ENCODE measurements at regions not wholly inside any gene's neighbourhood (a gene's known extent, or its start where the extent isn't known, plus 50 kb on each side); places are given as distances from the start of the nearest gene placed in this dataset.

DNA sequence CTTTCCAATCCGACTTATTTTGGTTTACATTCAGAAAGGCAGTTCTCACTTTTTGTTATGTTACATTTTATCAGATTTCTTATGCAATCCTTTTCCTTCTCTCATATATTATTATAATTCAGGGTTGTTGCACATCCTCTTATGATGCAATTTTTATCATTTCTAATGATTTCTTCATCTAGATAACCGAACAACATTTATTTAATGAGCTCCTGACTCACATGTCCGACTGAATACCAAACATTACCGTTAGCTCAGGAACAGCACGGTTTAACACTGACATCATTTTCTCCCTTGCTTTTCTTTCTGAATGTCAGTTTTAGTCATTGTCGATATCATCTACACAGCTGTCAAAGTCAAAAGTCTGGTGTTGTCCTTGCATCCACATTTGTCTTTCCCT is 199.2 kb downstream of the BCHE start:
- in situ Hi-C loops (cut with HindIII; ENCODE audit: low sequenced_read_pairs): no loop called here
- no peak overlapping the region for H3K4me3 ChIP-seq (ENCODE audit: low read depth, low read length)
- TF ChIP-seq, protein P1, sequence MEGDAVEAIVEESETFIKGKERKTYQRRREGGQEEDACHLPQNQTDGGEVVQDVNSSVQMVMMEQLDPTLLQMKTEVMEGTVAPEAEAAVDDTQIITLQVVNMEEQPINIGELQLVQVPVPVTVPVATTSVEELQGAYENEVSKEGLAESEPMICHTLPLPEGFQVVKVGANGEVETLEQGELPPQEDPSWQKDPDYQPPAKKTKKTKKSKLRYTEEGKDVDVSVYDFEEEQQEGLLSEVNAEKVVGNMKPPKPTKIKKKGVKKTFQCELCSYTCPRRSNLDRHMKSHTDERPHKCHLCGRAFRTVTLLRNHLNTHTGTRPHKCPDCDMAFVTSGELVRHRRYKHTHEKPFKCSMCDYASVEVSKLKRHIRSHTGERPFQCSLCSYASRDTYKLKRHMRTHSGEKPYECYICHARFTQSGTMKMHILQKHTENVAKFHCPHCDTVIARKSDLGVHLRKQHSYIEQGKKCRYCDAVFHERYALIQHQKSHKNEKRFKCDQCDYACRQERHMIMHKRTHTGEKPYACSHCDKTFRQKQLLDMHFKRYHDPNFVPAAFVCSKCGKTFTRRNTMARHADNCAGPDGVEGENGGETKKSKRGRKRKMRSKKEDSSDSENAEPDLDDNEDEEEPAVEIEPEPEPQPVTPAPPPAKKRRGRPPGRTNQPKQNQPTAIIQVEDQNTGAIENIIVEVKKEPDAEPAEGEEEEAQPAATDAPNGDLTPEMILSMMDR (IDR thresholded peaks at IDR 0.05; ENCODE audit: low read depth, low read length, missing control alignments): no peak
- DNase-seq (ENCODE audit: low read depth): no peak

DNA sequence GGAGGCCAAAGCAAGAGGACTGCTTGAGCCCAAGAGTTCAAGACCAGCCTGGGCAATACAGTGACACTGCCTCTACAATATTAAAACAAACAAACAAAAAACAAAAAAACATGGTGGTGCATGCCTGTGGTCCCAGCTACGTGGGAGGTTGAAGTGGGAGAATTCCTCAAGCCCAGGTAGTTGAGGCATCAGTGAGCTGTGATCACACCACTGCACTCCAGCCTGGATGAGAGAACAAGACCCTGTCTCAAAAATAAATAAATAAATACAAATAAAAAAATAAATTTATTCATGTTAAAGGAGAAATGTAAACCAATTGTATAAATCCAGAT is 200.6 kb downstream of the BCHE start:
- no peak overlapping the region for H3K4me3 ChIP-seq (ENCODE audit: low read depth, low read length)
- TF ChIP-seq, protein P1 (IDR thresholded peaks at IDR 0.05; ENCODE audit: low read depth, low read length, missing control alignments): no peak
- no peak for DNase-seq (ENCODE audit: low read depth)
- in situ Hi-C loops (cut with HindIII; ENCODE audit: low sequenced_read_pairs): no loop called here

DNA sequence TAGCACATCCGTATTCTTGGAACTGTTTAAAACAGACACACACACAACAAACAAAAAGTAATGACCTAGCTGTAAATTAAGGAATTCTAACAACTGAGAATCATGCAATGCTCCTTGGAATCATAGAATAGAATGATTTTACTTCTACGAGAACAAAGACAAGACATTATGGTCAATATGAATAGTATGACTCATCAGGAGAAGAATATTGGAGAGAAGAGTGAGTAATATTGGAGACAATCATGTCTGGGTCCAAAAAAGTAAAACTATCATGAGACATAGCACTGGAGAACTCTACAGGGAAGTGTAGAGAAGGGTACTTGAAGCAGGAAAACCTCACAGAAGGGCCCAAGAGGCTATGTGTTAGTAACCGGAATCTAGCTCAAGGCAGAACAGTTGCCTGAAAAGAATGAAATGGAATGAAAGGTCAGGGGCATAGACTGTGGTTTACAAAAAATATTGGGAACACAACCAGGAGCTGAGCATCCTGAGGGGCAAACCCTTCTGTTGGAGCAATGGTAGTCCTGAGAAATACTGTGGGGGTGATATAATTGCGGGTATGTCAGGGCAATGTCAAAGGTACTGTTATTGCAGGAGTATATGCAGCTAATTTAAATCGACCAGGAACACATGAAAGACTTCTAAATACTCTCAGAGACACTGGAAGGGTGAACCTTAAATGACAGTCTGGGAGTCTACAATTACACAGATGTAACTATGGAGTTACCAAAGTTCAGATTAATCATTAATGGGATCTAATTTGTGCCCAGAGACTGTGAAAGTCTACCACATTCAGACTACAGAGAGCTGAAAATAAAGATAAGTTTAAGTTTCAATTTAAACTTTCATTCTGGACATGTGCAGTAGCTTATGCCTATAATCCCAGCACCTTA is 201.2 kb downstream of the BCHE start:
- DNase-seq (ENCODE audit: low read depth): no peak
- in situ Hi-C loops (cut with HindIII; ENCODE audit: low sequenced_read_pairs): no loop called here
- no peak overlapping the region for H3K4me3 ChIP-seq (ENCODE audit: low read depth, low read length)
- TF ChIP-seq, protein P1 (IDR thresholded peaks at IDR 0.05; ENCODE audit: low read depth, low read length, missing control alignments): no peak

DNA sequence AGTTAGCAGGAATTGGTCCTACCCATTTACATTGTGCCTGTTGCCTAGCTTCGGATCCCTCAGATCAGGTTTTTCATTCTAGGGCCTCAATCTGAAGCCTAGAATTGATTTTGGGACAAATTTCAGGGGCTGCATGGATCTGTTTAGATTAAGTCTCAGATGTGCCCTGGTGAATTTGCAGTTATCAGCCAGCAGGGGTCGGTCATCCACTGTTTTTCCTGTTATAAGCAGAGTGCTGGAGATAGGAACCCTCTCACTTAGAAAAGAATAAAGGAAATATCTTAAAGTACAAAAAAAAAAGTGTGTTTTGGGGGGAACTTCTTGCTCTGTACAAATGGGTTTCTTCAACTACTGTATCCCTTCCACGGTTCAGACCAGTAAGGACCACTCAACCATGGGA is 212.5 kb downstream of the BCHE start:
- no peak overlapping the region for H3K4me3 ChIP-seq (ENCODE audit: low read depth, low read length)
- in situ Hi-C loops (cut with HindIII; ENCODE audit: low sequenced_read_pairs): no loop called here
- DNase-seq (ENCODE audit: low read depth): no peak
- TF ChIP-seq, protein P1 (IDR thresholded peaks at IDR 0.05; ENCODE audit: low read depth, low read length, missing control alignments): peak; percentile 35

DNA sequence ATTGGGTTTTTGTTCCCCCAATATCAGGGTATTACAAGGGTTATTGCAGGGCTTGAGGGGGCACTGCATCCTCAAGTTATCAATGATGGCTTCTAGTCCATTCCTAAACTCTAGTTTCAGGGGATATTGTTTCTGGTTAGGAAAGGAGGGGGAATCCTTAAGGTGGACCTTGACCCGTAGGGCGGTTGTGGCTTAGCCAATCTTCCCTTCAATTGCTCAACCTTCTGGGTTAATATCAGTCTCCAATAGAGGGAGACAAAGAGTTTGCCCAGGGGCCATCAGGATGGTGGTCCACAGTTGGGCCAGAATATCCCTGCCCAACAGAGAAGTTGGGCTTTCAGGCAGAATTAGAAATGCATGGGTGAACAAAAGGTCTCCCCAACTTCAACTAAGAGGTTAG is 214.9 kb downstream of the BCHE start:
- no peak for DNase-seq (ENCODE audit: low read depth)
- no peak overlapping the region for H3K4me3 ChIP-seq (ENCODE audit: low read depth, low read length)
- in situ Hi-C loops (cut with HindIII; ENCODE audit: low sequenced_read_pairs): no loop called here
- TF ChIP-seq, protein P1 (IDR thresholded peaks at IDR 0.05; ENCODE audit: low read depth, low read length, missing control alignments): no peak

DNA sequence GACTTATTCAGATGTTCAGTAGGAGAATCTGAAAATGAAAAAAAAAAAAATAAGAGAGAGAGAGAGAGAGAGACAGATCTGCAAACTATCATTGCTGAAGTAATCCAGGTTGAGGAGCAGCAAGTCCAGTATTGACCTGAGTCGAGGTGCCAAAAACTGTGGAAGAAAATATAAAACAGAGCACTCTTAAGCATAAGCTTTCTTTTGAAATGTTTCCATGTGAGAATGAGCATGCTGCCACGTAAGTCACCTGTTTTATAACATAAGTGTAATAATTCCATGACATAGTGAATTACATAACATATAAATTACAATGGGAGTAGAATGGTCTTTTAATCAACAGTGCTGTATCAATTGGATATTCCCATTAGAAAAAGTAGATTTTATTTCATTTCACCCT is 218.2 kb downstream of the BCHE start:
- in situ Hi-C loops (cut with HindIII; ENCODE audit: low sequenced_read_pairs): no loop called here
- TF ChIP-seq, protein P1 (IDR thresholded peaks at IDR 0.05; ENCODE audit: low read depth, low read length, missing control alignments): no peak
- H3K4me3 ChIP-seq (ENCODE audit: low read depth, low read length): no peak overlapping the region

More for the DNA sequence above, 218.2 kb downstream of the BCHE start:
- DNase-seq (ENCODE audit: low read depth): no peak
